Fibroblast of lung (primary cell): ENCODE measurements at regions not wholly inside any gene's neighbourhood (a gene's known extent, or its start where the extent isn't known, plus 50 kb on each side); places are given as distances from the start of the nearest gene placed in this dataset.

Source experiments
- DNase-seq, 2 donors: peaks; one replicate each; pipeline versions ENCODE4 v3.0.0 to v3.0.0-alpha.2; 2010; ENCODE audit warnings: low read depth in 2 of 2
- H2AFZ ChIP-seq: 2 replicates; pipeline ENCODE4 v1.5.1; 2012; ENCODE audit warnings: low read length, control low read depth, inconsistent platforms
- H3K27ac ChIP-seq: 2 replicates; pipeline ENCODE4 v1.5.1; 2011; ENCODE audit warnings: low read length, control low read depth; ENCODE audit not compliant: insufficient read depth
- H3K27me3 ChIP-seq: 2 replicates; pipeline ENCODE4 v1.5.1; 2011; ENCODE audit warnings: mild to moderate bottlenecking, low read length; ENCODE audit not compliant: control insufficient read depth, insufficient read depth
- H3K36me3 ChIP-seq: 2 replicates; pipeline ENCODE4 v1.5.1; 2011; ENCODE audit warnings: low read length; ENCODE audit not compliant: control insufficient read depth, insufficient read depth
- H3K4me1 ChIP-seq: 2 replicates; pipeline ENCODE4 v1.5.1; 2011; ENCODE audit warnings: low read length; ENCODE audit not compliant: control insufficient read depth, insufficient read depth; ENCODE audit errors: extremely low read depth
- H3K4me2 ChIP-seq: 2 replicates; pipeline ENCODE4 v1.5.1; 2011; ENCODE audit warnings: low read length, control low read depth; ENCODE audit not compliant: insufficient read depth; ENCODE audit errors: extremely low read depth
- H3K4me3 ChIP-seq, 4 experiments: fragments of 200-600 bp in 1 of 4; sonication (generic) in 1 of 4; replicated peaks in 1 of 4; 2 replicates each; pipeline ENCODE4 v1.5.1; 2011 to 2016; ENCODE audit warnings: low read length in 4 of 4, low read depth in 3 of 4, mild to moderate bottlenecking in 3 of 4, control low read depth in 2 of 4, inconsistent platforms in 1 of 4, mixed read lengths in 1 of 4; ENCODE audit not compliant: insufficient read depth in 1 of 4; ENCODE audit errors: control extremely low read depth in 1 of 4
- H3K79me2 ChIP-seq: 2 replicates; pipeline ENCODE4 v1.5.1; 2012; ENCODE audit warnings: mild to moderate bottlenecking, low read length, inconsistent platforms; ENCODE audit not compliant: control insufficient read depth, insufficient read depth
- H3K9ac ChIP-seq: 2 replicates; pipeline ENCODE4 v1.5.1; 2011; ENCODE audit warnings: mild to moderate bottlenecking, low read length, control low read depth; ENCODE audit not compliant: insufficient read depth
- H3K9me3 ChIP-seq: 2 replicates; pipeline ENCODE4 v1.5.1; 2012; ENCODE audit warnings: low read depth, low read length; ENCODE audit not compliant: control insufficient read depth, insufficient read depth
- H4K20me1 ChIP-seq: 2 replicates; pipeline ENCODE4 v1.5.1; 2011; ENCODE audit warnings: low read length; ENCODE audit not compliant: control insufficient read depth, insufficient read depth; ENCODE audit errors: extremely low read depth
- EZH2 ChIP-seq: IDR thresholded peaks from 2 replicates; pipeline ENCODE4 v1.5.1; 2012; ENCODE audit warnings: low read length, control low read depth, mild to moderate bottlenecking; ENCODE audit errors: missing control alignments
- TF ChIP-seq, protein P1 (sequence below), 2 donors: IDR thresholded peaks in 1 of 2; conservative IDR thresholded peaks in 1 of 2; 1 replicate in 1 of 2; 2 replicates in 1 of 2; pipeline ENCODE4 v1.5.1; 2011 to 2012; ENCODE audit warnings: low read length in 2 of 2, control low read depth in 1 of 2, inconsistent platforms in 1 of 2, low read depth in 1 of 2, mild to moderate bottlenecking in 1 of 2

DNA sequence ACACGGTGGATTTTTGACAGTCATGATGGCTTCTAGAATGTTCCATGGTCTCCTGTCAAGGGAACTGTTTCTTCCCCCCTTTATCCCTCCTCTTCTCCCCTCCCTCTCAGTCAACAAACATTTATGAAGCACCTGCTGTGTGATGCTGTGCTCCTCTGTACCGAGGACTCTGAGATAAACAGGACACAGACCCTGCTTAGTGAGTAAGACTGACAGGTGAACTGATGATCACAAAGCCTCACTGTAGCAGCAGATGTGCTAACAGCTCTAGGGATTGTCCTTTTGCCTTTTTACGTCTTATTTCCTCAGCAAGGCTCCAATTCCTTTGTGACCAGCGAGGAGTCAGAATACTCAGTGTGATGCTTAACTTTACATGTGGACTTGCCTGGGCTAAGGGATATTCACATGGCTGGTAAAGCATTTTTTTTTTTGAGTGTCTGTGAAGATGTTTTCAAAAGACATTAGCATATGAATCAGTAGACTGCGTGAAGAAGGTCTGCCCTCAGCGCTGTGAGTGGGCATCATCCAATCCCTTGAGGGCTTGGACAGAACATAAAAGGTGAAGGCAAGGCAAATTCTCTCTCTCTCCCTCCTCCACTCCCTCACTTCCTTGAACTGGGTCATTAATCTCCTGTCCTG is 170.1 kb downstream of the ADRA2A start:
- Histone ChIP-seq H3K79me2 (no peaks in the 10 kb centered on the region), H3K27ac (no peak overlapping the region), H3K9ac (no peak overlapping the region), H3K4me2 (no peak overlapping the region), H3K36me3 (no peaks in the 10 kb centered on the region), H3K4me1 (no peaks in the 10 kb centered on the region), H3K4me3 (no peak overlapping the region), H3K27me3 (no peaks in the 10 kb centered on the region), H2AFZ (no peak overlapping the region), H4K20me1 (no peaks in the 10 kb centered on the region), H3K9me3 (no peaks in the 10 kb centered on the region)
- no peak for TF ChIP-seq EZH2
- DNase-seq: no peak

DNA sequence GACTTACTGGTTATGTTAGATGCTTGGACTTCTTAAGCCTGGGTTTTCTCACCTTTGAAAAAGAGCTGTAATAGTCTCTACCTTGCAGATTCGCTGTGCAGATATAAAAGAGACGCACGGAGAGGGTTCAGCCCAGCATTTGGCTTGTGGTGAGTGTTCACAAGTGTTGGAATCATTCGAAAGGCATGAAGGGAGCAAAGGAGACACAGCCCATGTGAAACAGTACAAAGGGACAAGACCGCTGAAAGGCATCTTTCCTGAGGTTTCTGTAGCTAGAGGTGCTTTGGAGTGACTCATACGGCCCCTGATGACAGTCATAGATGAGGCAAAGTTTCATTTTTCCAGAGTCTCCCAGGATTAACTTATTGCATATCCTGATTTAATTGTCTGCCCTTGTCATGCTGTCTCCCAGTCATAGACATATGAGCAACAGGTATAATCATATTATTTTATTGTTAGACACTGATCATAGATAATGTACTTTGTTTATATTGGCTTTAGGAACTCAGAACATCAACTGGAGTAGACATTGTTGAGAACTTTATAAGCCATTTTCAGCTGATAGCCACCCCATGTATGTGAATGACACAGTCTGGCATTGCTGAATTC is 171.1 kb downstream of the ADRA2A start:
- DNase-seq: peak in 1 of 2 donors; percentile 17
- no peak for TF ChIP-seq EZH2
- TF ChIP-seq, protein P1, sequence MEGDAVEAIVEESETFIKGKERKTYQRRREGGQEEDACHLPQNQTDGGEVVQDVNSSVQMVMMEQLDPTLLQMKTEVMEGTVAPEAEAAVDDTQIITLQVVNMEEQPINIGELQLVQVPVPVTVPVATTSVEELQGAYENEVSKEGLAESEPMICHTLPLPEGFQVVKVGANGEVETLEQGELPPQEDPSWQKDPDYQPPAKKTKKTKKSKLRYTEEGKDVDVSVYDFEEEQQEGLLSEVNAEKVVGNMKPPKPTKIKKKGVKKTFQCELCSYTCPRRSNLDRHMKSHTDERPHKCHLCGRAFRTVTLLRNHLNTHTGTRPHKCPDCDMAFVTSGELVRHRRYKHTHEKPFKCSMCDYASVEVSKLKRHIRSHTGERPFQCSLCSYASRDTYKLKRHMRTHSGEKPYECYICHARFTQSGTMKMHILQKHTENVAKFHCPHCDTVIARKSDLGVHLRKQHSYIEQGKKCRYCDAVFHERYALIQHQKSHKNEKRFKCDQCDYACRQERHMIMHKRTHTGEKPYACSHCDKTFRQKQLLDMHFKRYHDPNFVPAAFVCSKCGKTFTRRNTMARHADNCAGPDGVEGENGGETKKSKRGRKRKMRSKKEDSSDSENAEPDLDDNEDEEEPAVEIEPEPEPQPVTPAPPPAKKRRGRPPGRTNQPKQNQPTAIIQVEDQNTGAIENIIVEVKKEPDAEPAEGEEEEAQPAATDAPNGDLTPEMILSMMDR (conservative IDR thresholded peaks at IDR 0.05 in 1 of 2, IDR thresholded peaks at IDR 0.05 in 1 of 2; ENCODE audit: low read depth in 1 of 2, low read length in 2 of 2): no peak
- no peaks in the 10 kb centered on the region for H3K9me3 ChIP-seq

DNA sequence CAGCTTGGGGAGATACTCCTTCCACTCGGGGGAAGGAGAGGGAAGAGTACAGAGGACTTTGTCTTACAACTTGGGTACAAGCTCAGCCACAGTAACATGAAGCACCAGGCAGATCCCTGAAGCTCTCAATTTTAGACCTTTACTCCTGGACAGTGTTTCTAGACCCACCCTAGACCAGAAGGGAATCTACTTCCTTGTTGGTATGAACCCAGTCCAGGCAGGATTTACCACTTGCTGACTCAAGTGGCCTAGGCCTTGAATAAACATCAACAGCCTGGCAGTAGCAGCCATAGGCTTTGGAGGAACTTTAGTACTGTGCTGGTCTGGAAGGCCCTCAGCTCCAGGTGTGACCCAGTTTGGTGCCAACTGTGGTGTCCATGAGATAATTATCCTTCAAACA is 173.1 kb downstream of the ADRA2A start:
- no peak overlapping the region for H3K4me2 ChIP-seq
- no peaks in the 10 kb centered on the region for H3K36me3 ChIP-seq
- H3K4me3 ChIP-seq: no peak overlapping the region
- H2AFZ ChIP-seq: no peak overlapping the region
- no peaks in the 10 kb centered on the region for H3K4me1 ChIP-seq
- no peaks in the 10 kb centered on the region for H3K27me3 ChIP-seq
- H3K79me2 ChIP-seq: no peaks in the 10 kb centered on the region
- H3K9ac ChIP-seq: no peak overlapping the region
- H3K27ac ChIP-seq: no peak overlapping the region
- TF ChIP-seq, protein P1 (conservative IDR thresholded peaks at IDR 0.05 in 1 of 2, IDR thresholded peaks at IDR 0.05 in 1 of 2; ENCODE audit: low read depth in 1 of 2, low read length in 2 of 2): no peak
- TF ChIP-seq EZH2: no peak
- no peaks in the 10 kb centered on the region for H4K20me1 ChIP-seq
- no peak for DNase-seq
- no peaks in the 10 kb centered on the region for H3K9me3 ChIP-seq

More for the DNA sequence above, 171.1 kb downstream of the ADRA2A start:
- no peaks in the 10 kb centered on the region for H4K20me1 ChIP-seq
- H3K27me3 ChIP-seq: no peaks in the 10 kb centered on the region
- H3K4me2 ChIP-seq: no peak overlapping the region
- no peaks in the 10 kb centered on the region for H3K36me3 ChIP-seq
- H3K9ac ChIP-seq: no peak overlapping the region
- H3K4me1 ChIP-seq: no peaks in the 10 kb centered on the region
- no peak overlapping the region for H2AFZ ChIP-seq
- H3K27ac ChIP-seq: no peak overlapping the region
- H3K4me3 ChIP-seq: no peak overlapping the region
- H3K79me2 ChIP-seq: no peaks in the 10 kb centered on the region
